ENCODE measurements at regions not wholly inside any gene's neighbourhood (a gene's known extent, or its start where the extent isn't known, plus 50 kb on each side); places are given as distances from the start of the nearest gene placed in this dataset.

GRCh38 chr4:17326756-17327155 is 185.1 kb downstream of the QDPR start:
- Histone ChIP-seq H3K27me3 (ENCODE audit: control insufficient read depth, insufficient read depth, low read length, poor library complexity, severe bottlenecking) (no peaks in the 10 kb centered on the region), H3K4me3 (ENCODE audit: insufficient read depth, low read depth, low read length) (no peak overlapping the region), H3K4me1 (ENCODE audit: control insufficient read depth, insufficient read depth, low read length) (no peaks in the 10 kb centered on the region), H3K27ac (ENCODE audit: insufficient read depth, low read depth, low read length, poor library complexity, severe bottlenecking) (no peak overlapping the region), H3K9me3 (ENCODE audit: control insufficient read depth, low read length) (no peaks in the 10 kb centered on the region), H3K36me3 (ENCODE audit: control insufficient read depth, insufficient read depth, low read length) (no peaks in the 10 kb centered on the region)
- WGBS, 2 experiments, result 79 to 84% methylated on average over 2 of the region's 2 CpGs

- WGBS, 2 experiments, result 80 to 91% methylated on average over 2 of the region's 2 CpGs
- Histone ChIP-seq H3K4me3 (ENCODE audit: insufficient read depth, low read depth, low read length) (no peak overlapping the region), H3K9me3 (ENCODE audit: control insufficient read depth, low read length) (no peaks in the 10 kb centered on the region), H3K27me3 (ENCODE audit: control insufficient read depth, insufficient read depth, low read length, poor library complexity, severe bottlenecking) (no peaks in the 10 kb centered on the region), H3K36me3 (ENCODE audit: control insufficient read depth, insufficient read depth, low read length) (no peaks in the 10 kb centered on the region), H3K27ac (ENCODE audit: insufficient read depth, low read depth, low read length, poor library complexity, severe bottlenecking) (no peak overlapping the region), H3K4me1 (ENCODE audit: control insufficient read depth, insufficient read depth, low read length) (no peaks in the 10 kb centered on the region)
Measured at GRCh38 chr4:17325098-17325497, 186.8 kb downstream of the QDPR start.

- WGBS, 2 experiments, result 14 to 19% methylated on average over 9 to 11 of the region's 11 CpGs
- no peaks in the 10 kb centered on the region for H3K4me1 ChIP-seq (ENCODE audit: control insufficient read depth, insufficient read depth, low read length)
- H3K27ac ChIP-seq (ENCODE audit: insufficient read depth, low read depth, low read length, poor library complexity, severe bottlenecking), result no peak overlapping the region
- H3K36me3 ChIP-seq (ENCODE audit: control insufficient read depth, insufficient read depth, low read length), result no peaks in the 10 kb centered on the region
- no peak overlapping the region for H3K4me3 ChIP-seq (ENCODE audit: insufficient read depth, low read depth, low read length)
- no peaks in the 10 kb centered on the region for H3K9me3 ChIP-seq (ENCODE audit: control insufficient read depth, low read length)
- no peaks in the 10 kb centered on the region for H3K27me3 ChIP-seq (ENCODE audit: control insufficient read depth, insufficient read depth, low read length, poor library complexity, severe bottlenecking)
Measured at GRCh38 chr4:17324386-17324830, 187.5 kb downstream of the QDPR start.

GRCh38 chr4:17323554-17324385 is 188.1 kb downstream of the QDPR start:
- Histone ChIP-seq H3K27ac (ENCODE audit: insufficient read depth, low read depth, low read length, poor library complexity, severe bottlenecking) (no peak overlapping the region), H3K4me3 (ENCODE audit: insufficient read depth, low read depth, low read length) (no peak overlapping the region), H3K27me3 (ENCODE audit: control insufficient read depth, insufficient read depth, low read length, poor library complexity, severe bottlenecking) (no peaks in the 10 kb centered on the region), H3K9me3 (ENCODE audit: control insufficient read depth, low read length) (no peaks in the 10 kb centered on the region), H3K4me1 (ENCODE audit: control insufficient read depth, insufficient read depth, low read length) (no peaks in the 10 kb centered on the region), H3K36me3 (ENCODE audit: control insufficient read depth, insufficient read depth, low read length) (no peaks in the 10 kb centered on the region)
- 79 to 83% methylated on average over 10 of the region's 10 CpGs for WGBS, 2 experiments

- Histone ChIP-seq H3K27me3 (ENCODE audit: control insufficient read depth, insufficient read depth, low read length, poor library complexity, severe bottlenecking) (no peaks in the 10 kb centered on the region), H3K27ac (ENCODE audit: insufficient read depth, low read depth, low read length, poor library complexity, severe bottlenecking) (no peak overlapping the region), H3K4me1 (ENCODE audit: control insufficient read depth, insufficient read depth, low read length) (no peaks in the 10 kb centered on the region), H3K4me3 (ENCODE audit: insufficient read depth, low read depth, low read length) (no peak overlapping the region), H3K36me3 (ENCODE audit: control insufficient read depth, insufficient read depth, low read length) (no peaks in the 10 kb centered on the region), H3K9me3 (ENCODE audit: control insufficient read depth, low read length) (no peaks in the 10 kb centered on the region)
Measured at GRCh38 chr4:17322514-17322913, 189.4 kb downstream of the QDPR start.

- H3K4me1 ChIP-seq (ENCODE audit: control insufficient read depth, insufficient read depth, low read length), result no peaks in the 10 kb centered on the region
- H3K4me3 ChIP-seq (ENCODE audit: insufficient read depth, low read depth, low read length), result no peak overlapping the region
- no peaks in the 10 kb centered on the region for H3K9me3 ChIP-seq (ENCODE audit: control insufficient read depth, low read length)
- no peaks in the 10 kb centered on the region for H3K27me3 ChIP-seq (ENCODE audit: control insufficient read depth, insufficient read depth, low read length, poor library complexity, severe bottlenecking)
- no peak overlapping the region for H3K27ac ChIP-seq (ENCODE audit: insufficient read depth, low read depth, low read length, poor library complexity, severe bottlenecking)
- WGBS, 2 experiments, result 92% methylated on average over 6 of the region's 6 CpGs
- H3K36me3 ChIP-seq (ENCODE audit: control insufficient read depth, insufficient read depth, low read length), result no peaks in the 10 kb centered on the region
Measured at GRCh38 chr4:17320046-17320445, 191.8 kb downstream of the QDPR start.

GRCh38 chr4:17317526-17317925 is 194.4 kb downstream of the QDPR start:
- Histone ChIP-seq H3K9me3 (ENCODE audit: control insufficient read depth, low read length) (no peaks in the 10 kb centered on the region), H3K4me1 (ENCODE audit: control insufficient read depth, insufficient read depth, low read length) (no peaks in the 10 kb centered on the region), H3K4me3 (ENCODE audit: insufficient read depth, low read depth, low read length) (no peak overlapping the region), H3K27ac (ENCODE audit: insufficient read depth, low read depth, low read length, poor library complexity, severe bottlenecking) (no peak overlapping the region), H3K36me3 (ENCODE audit: control insufficient read depth, insufficient read depth, low read length) (no peaks in the 10 kb centered on the region), H3K27me3 (ENCODE audit: control insufficient read depth, insufficient read depth, low read length, poor library complexity, severe bottlenecking) (no peaks in the 10 kb centered on the region)
- WGBS, 2 experiments, result 83 to 92% methylated on average over 5 of the region's 5 CpGs

GRCh38 chr4:17316566-17316965 is 195.3 kb downstream of the QDPR start:
- Histone ChIP-seq H3K4me1 (ENCODE audit: control insufficient read depth, insufficient read depth, low read length) (no peaks in the 10 kb centered on the region), H3K27me3 (ENCODE audit: control insufficient read depth, insufficient read depth, low read length, poor library complexity, severe bottlenecking) (no peaks in the 10 kb centered on the region), H3K9me3 (ENCODE audit: control insufficient read depth, low read length) (no peaks in the 10 kb centered on the region), H3K36me3 (ENCODE audit: control insufficient read depth, insufficient read depth, low read length) (no peaks in the 10 kb centered on the region), H3K27ac (ENCODE audit: insufficient read depth, low read depth, low read length, poor library complexity, severe bottlenecking) (no peak overlapping the region), H3K4me3 (ENCODE audit: insufficient read depth, low read depth, low read length) (no peak overlapping the region)
- 100% methylated on average over 1 of the region's 1 CpG for WGBS, 2 experiments

GRCh38 chr4:17315459-17315858 is 196.4 kb downstream of the QDPR start:
- no peak overlapping the region for H3K27ac ChIP-seq (ENCODE audit: insufficient read depth, low read depth, low read length, poor library complexity, severe bottlenecking)
- no peaks in the 10 kb centered on the region for H3K4me1 ChIP-seq (ENCODE audit: control insufficient read depth, insufficient read depth, low read length)
- no peaks in the 10 kb centered on the region for H3K27me3 ChIP-seq (ENCODE audit: control insufficient read depth, insufficient read depth, low read length, poor library complexity, severe bottlenecking)
- no peak overlapping the region for H3K4me3 ChIP-seq (ENCODE audit: insufficient read depth, low read depth, low read length)
- no peaks in the 10 kb centered on the region for H3K9me3 ChIP-seq (ENCODE audit: control insufficient read depth, low read length)
- H3K36me3 ChIP-seq (ENCODE audit: control insufficient read depth, insufficient read depth, low read length), result no peaks in the 10 kb centered on the region

GRCh38 chr4:17313194-17313593 is 198.7 kb downstream of the QDPR start:
- Histone ChIP-seq H3K9me3 (ENCODE audit: control insufficient read depth, low read length) (no peaks in the 10 kb centered on the region), H3K4me3 (ENCODE audit: insufficient read depth, low read depth, low read length) (no peak overlapping the region), H3K4me1 (ENCODE audit: control insufficient read depth, insufficient read depth, low read length) (no peaks in the 10 kb centered on the region), H3K27me3 (ENCODE audit: control insufficient read depth, insufficient read depth, low read length, poor library complexity, severe bottlenecking) (no peaks in the 10 kb centered on the region), H3K36me3 (ENCODE audit: control insufficient read depth, insufficient read depth, low read length) (no peaks in the 10 kb centered on the region), H3K27ac (ENCODE audit: insufficient read depth, low read depth, low read length, poor library complexity, severe bottlenecking) (no peak overlapping the region)
- WGBS, 2 experiments, result 90 to 94% methylated on average over 2 of the region's 2 CpGs

All from ectodermal cell (in vitro differentiated cells).